ENCODE measurements at regions not wholly inside any gene's neighbourhood (a gene's known extent, or its start where the extent isn't known, plus 50 kb on each side); places are given as distances from the start of the nearest gene placed in this dataset.

- Histone ChIP-seq H3K27me3 (ENCODE audit: insufficient read depth, low read length) (peaks cover 5% of the 10 kb centered on the region; the same call in 1 of the 2 replicates), H4K20me1 (ENCODE audit: insufficient read depth) (no peaks in the 10 kb centered on the region), H3K36me3 (ENCODE audit: control insufficient read depth in 1 of 2, insufficient read depth in 2 of 2, low read length in 2 of 2) (no peaks in the 10 kb centered on the region), H2AFZ (ENCODE audit: low read depth, low read length, poor library complexity, severe bottlenecking) (no peak overlapping the region), H3K4me2 (ENCODE audit: low read length) (no peak overlapping the region), H3K4me3 (replicated peaks in 1 of 2; ENCODE audit: low read depth in 1 of 2, low read length in 2 of 2) (no peak overlapping the region), H3K9ac (ENCODE audit: low read length) (no peak overlapping the region), H3K9me3 (ENCODE audit: control insufficient read depth in 1 of 2, insufficient read depth in 1 of 2, low read depth in 1 of 2, low read length in 2 of 2) (no peaks in the 10 kb centered on the region), H3K27ac (ENCODE audit: low read depth, low read length) (no peak overlapping the region), H3K9me2 (ENCODE audit: insufficient read depth) (no peaks in the 10 kb centered on the region), H3K79me2 (ENCODE audit: insufficient read depth, low read length) (no peaks in the 10 kb centered on the region), H3K4me1 (ENCODE audit: control insufficient read depth in 1 of 2, insufficient read depth in 2 of 2, low read length in 2 of 2) (no peaks in the 10 kb centered on the region)
- TF ChIP-seq TCF7L2 (IDR thresholded peaks at IDR 0.05; ENCODE audit: borderline replicate concordance, extremely low read depth, insufficient read depth, insufficient read length) (no peak), FOSL1 (IDR thresholded peaks at IDR 0.05; ENCODE audit: low read depth) (no peak), POLR2A (IDR thresholded peaks at IDR 0.05; ENCODE audit: borderline replicate concordance, extremely low read depth, insufficient read depth, insufficient read length) (no peak), ZNF274 (IDR thresholded peaks at IDR 0.05; ENCODE audit: low read depth, low read length) (no peak), CTCF (IDR thresholded peaks at IDR 0.05 in 2 of 3, conservative IDR thresholded peaks at IDR 0.05 in 1 of 3; ENCODE audit: borderline replicate concordance in 1 of 3, insufficient read depth in 1 of 3, low read depth in 2 of 3, low read length in 2 of 3) (no peak), EGR1 (IDR thresholded peaks at IDR 0.05; ENCODE audit: low read depth) (no peak), CBX3 (IDR thresholded peaks at IDR 0.05; ENCODE audit: low read depth) (no peak), RAD21 (IDR thresholded peaks at IDR 0.05; ENCODE audit: low read depth) (no peak), POLR2AphosphoS5 (IDR thresholded peaks at IDR 0.05; ENCODE audit: low read depth, low read length) (no peak), JUND (IDR thresholded peaks at IDR 0.05) (no peak), MAX (IDR thresholded peaks at IDR 0.05) (no peak), YY1 (IDR thresholded peaks at IDR 0.05; ENCODE audit: extremely low read depth, insufficient replicate concordance, low read depth, low read length) (no peak), ELF1 (IDR thresholded peaks at IDR 0.05; ENCODE audit: borderline replicate concordance, low read depth) (no peak), EZH2phosphoT487 (IDR thresholded peaks at IDR 0.05; ENCODE audit: borderline replicate concordance) (no peak)
- TF ChIP-seq, protein P1, sequence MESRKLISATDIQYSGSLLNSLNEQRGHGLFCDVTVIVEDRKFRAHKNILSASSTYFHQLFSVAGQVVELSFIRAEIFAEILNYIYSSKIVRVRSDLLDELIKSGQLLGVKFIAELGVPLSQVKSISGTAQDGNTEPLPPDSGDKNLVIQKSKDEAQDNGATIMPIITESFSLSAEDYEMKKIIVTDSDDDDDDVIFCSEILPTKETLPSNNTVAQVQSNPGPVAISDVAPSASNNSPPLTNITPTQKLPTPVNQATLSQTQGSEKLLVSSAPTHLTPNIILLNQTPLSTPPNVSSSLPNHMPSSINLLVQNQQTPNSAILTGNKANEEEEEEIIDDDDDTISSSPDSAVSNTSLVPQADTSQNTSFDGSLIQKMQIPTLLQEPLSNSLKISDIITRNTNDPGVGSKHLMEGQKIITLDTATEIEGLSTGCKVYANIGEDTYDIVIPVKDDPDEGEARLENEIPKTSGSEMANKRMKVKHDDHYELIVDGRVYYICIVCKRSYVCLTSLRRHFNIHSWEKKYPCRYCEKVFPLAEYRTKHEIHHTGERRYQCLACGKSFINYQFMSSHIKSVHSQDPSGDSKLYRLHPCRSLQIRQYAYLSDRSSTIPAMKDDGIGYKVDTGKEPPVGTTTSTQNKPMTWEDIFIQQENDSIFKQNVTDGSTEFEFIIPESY (IDR thresholded peaks at IDR 0.05; ENCODE audit: extremely low read depth, insufficient replicate concordance, low read length), result no peak
- DNase-seq (ENCODE audit: low read depth, low spot score), result no peak
- ChIA-PET POLR2A (no interaction called here), CTCF (no interaction called here), RAD21 (ENCODE audit: low non-redundant PET in 1 of 2, low total read pairs in 2 of 2, uncharacterized antibody in 2 of 2, unreplicated experiment in 2 of 2) (no interaction called here)
- intact Hi-C loops (cut with micrococcal nuclease), result no loop called here
- no TSS peak for BruUV-seq (replicated peaks)
- ATAC-seq, result no peak
These were observed 73.9 kb upstream of the TMEM108 start for GRCh38 chr3:132964266-132964665.

Measured in HCT116 (cell line).